Transverse colon (tissue), 4 donors: ENCODE measurements at regions not wholly inside any gene's neighbourhood (a gene's known extent, or its start where the extent isn't known, plus 50 kb on each side); places are given as distances from the start of the nearest gene placed in this dataset.

ENCODE experiments used
- CTCF ChIP-seq, 5 experiments: fragments of 200-600 bp in 3 of 5; fragments of 450-650 bp in 2 of 5; sonication (generic) in 3 of 5; IDR thresholded peaks; 1 replicate in 2 of 5; 2 replicates in 3 of 5; pipeline ENCODE4 v1.5.1; 2016 to 2017; ENCODE audit warnings: antibody characterized with exemption in 5 of 5, inconsistent platforms in 3 of 5, mild to moderate bottlenecking in 2 of 5, moderate library complexity in 1 of 5
- EP300 ChIP-seq: sonication (generic); formaldehyde crosslinking; IDR thresholded peaks from one replicate; pipeline ENCODE4 v1.6.1; 2017; ENCODE audit warnings: antibody characterized with exemption, low read depth
- POLR2A ChIP-seq: fragments of 450-650 bp; IDR thresholded peaks from one replicate; pipeline ENCODE4 v1.6.1; 2016; ENCODE audit warnings: antibody characterized with exemption, mild to moderate bottlenecking, moderate library complexity
- POLR2AphosphoS5 ChIP-seq, 3 donors: sonication (generic); formaldehyde crosslinking; IDR thresholded peaks; one replicate each; pipeline ENCODE4 v1.6.1; 2016; ENCODE audit warnings: antibody characterized with exemption in 3 of 3

DNA sequence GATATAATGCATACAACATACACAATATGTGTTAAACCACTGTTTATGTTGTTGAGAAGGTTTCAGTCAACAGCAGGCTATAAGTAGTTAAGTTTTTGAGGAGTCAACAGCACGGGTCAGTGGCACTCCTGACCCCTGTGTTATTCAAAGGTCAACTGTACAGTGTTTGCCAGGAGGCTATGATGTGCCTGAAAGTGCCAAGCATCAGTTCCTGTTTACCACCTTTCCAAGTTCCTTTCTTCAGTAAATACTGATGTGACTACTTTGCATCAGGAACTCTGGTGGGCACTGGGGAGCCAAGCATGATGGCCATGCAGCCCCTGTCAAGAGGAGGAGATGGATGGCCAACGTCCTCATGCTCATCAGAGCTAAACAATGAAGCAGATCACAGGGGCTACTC, 224.4 kb upstream of the EXOC2 start:
- TF ChIP-seq CTCF (IDR thresholded peaks at IDR 0.05), result no peak
- no peak for TF ChIP-seq POLR2A
- no peak for TF ChIP-seq POLR2AphosphoS5 (IDR thresholded peaks at IDR 0.05)
- no peak for TF ChIP-seq EP300
